ENCODE measurements at regions not wholly inside any gene's neighbourhood (a gene's known extent, or its start where the extent isn't known, plus 50 kb on each side); places are given as distances from the start of the nearest gene placed in this dataset.

GRCh38 chr2:79437433-79438267 is 75.2 kb upstream of the CTNNA2 start:
- TF ChIP-seq CTCF (IDR thresholded peaks at IDR 0.05; ENCODE audit: insufficient read depth, low read length) (no peak), POLR2AphosphoS5 (IDR thresholded peaks at IDR 0.05; ENCODE audit: low read depth) (no peak)
